Globus pallidus (tissue), 1 donor: ENCODE measurements at regions not wholly inside any gene's neighbourhood (a gene's known extent, or its start where the extent isn't known, plus 50 kb on each side); places are given as distances from the start of the nearest gene placed in this dataset.
"Not testable (repeated sequence)": the region's sequence is repeated elsewhere in the genome, so short reads cannot be mapped to it uniquely, and the experiment has no call there.

Experiments used
- DNase-seq: peaks from one replicate; pipeline ENCODE4 v3.0.0-alpha.2; 2015; ENCODE audit warnings: low spot score

DNA sequence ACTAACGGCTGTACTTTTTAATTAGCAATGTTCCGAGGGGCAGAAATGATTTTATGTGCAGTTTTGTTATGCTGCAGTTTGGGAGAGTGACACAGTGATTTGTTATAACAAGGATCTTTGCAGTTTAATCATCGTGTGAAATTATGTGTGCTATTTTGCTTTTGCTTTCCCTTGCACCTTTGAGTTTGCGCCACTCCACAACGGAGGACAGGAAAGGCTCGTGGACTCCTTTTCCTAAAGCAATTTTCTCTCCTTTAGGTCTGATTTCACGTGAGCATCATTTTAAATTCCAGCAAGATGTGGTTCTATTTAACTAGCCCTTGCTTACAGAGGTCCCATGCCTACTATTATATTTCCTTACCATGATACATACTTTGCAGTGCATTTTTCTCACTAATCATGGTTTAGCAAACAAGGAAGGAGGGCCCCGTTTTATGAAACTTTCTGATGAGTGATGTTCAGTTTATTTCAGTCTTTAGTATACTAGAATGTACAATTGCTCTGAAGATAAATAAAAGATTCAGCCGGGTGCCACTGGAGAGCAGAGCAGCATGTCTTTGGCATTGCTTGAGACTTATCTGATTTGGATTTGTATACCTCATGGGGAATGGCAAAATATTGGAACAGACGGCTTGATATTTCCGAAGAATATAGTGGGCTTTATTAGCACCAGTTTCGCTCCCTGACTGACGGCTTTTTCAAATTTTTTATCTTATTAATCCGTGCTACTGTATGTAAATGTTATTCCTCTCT is 528.2 kb upstream of the FANCL start:
- no peak for DNase-seq

DNA sequence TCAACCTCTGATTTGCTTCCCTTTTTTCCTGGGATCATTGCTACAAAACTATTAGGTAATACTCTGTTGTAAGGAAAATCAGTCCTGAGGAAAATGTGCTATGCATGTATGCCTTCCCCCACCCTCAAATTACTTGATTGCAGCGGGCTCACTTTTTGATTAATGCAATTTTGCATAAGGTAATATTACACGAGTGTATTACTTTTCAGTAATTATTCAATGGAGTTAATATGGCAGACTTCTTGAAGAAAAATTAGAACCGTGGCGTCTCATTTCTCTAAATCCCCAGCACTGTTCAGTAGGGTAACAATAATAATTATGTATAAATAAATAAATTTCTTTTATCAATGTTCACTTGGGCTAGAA is 527.6 kb upstream of the FANCL start:
- no peak for DNase-seq

DNA sequence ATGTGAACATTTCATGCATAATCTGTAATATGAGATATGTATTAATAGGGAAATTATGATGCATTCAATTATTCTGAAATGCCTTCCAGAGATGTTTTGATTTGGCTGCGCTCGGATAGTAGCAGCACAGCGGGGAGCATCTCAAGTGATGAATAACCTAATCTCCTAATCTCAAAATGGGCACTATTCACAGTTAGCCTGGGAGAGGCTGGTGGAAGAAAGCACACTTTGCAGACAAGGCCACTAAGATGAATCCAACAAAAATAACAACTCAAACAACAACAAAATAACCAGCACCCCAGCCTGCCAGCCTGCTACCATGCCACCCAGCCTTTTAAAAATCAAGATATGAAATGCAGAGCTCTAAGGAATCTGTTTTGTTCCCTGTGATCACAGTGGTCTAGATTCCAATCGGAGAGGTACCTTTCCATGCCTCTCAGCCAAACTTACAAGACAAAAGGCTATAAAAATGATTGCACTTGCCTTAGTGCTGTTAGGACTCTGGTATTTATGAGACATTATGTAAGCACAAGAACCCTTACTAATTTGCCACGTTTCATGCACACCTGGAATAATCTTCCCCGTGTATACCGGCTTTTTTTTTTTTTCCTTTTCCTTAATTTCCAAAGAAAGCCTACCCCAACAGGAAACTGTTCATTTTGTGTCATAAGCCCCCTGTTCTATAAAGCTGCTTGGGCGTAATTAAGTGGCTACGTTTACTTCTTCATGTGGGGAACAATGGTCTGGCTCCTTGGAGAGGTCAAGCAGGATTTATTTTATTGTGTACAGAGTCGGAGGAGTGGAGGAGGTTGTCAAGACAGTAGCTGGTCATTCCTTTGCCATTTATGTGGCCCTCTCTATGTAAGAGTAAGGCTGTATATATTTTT is 526.9 kb upstream of the FANCL start:
- no peak for DNase-seq

DNA sequence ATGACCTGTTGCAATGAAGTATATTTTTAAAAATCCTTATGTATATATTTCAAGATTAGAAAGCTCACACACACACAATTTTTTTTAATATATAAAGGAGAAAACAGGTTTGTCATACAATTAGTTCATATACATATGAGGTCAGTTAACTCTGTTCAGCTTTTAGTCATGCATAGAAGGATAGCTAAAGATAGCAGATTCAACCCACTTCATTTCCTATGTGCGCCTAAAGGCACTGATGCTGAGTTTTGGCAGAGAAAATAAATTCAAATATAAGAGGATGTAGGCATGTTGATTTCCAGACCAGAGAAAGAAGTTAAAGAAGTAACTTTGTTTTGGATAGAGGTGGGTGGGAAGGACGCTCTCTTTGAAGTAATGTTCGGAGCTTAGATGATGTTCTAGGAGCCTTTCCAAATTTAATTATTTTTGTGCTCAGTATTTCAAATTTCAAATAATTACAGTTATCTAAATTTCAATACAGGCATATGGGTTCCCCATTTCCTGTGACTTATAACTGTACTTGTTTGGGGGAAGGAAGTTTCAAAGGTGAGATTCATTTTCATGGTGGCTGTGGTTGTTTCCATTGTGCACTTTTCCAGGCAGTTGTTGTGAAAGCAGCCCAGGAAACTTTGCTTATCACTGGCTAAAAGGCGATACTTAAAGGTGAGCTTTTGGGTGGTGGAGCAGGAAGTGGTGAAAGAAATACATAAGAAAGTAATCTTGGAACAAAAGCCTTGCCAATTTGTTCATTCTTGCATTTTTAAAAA is 523.4 kb upstream of the FANCL start:
- DNase-seq, result no peak

DNA sequence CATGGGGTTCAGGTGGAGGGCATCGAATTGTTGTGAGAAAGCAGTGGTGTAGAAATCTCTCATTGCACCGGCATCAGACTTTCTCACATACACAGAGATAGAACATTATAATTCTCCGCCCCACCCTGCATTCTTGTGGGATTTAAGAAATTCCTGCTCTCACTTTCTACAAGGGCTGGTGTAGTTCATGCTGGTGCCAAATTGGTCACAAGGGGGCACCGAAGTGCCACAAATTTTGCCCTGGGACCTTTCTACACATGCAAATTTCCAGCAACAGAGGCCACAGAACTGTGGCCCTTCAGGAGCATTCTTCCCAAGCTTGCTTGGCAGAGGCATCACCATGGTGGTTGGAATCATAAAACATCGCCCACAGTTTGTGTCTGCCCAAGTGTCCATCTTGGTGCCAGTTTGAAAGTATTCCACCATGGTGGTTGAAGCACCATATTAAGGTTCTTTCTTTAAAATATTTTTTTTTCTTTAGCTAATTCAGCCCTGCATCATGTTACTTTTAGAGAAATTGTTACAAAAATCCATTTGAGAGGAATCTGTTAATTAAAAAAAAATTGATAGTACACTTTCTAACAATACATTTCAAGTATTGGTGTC is 521.2 kb upstream of the FANCL start:
- peak; percentile 51 for DNase-seq

DNA sequence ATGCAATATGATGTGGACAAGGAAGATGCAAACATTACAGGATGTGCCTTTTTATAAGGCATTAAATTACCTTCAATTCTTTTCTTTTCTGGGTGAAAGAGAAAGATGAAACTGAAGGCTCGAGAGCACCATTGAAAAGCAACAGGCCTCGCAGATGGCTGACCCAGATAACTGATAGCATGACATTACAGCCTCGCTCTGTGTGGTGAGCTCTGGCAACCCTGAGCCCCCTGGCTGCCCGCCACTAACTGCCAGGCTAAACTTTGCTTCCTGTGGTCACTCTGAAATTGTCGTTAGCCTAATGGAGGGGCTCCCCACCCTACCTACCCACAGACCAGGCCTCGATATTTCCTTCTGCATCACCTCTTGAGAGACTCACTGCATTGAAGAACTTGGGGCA is 516.8 kb upstream of the FANCL start:
- no peak for DNase-seq

DNA sequence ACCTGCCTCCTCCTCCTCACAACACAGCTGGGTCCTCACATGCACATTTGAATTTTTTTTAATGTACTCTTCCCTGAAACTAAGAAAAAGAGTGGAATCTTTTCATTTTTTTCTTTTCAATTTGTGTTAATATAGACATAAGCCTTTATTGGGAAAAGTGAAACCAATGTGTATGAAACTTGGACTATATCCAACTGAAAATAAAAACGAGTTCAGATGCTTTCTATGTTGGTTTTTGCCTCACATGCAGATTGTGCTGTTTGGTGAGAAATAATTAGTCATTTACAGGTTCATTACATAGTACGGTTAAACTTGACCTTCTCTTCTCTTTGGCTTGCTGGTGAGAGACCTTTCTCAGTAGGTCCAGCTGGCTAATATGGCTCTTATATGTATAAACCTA is 515.2 kb upstream of the FANCL start:
- no peak for DNase-seq

DNA sequence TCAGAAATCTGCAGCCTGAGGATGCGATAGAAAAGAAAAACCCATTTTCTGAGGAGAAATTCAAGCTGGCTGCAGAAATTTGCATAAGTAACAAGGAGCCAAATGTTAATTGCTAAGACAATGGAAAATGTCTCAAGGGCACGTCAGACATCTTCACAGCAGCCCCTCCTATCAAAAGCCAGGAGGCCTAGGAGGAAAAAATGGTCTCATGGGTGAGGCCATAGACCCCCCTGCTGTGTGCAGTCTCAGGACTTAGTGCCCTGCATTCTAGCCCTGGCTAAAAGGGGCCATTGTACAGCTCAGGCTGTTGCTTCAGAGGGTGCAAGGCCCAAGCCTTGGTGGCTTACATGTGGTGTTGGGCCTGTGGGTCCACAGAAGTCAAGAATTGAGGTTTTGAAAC is 511.4 kb upstream of the FANCL start:
- not testable (repeated sequence) for DNase-seq

DNA sequence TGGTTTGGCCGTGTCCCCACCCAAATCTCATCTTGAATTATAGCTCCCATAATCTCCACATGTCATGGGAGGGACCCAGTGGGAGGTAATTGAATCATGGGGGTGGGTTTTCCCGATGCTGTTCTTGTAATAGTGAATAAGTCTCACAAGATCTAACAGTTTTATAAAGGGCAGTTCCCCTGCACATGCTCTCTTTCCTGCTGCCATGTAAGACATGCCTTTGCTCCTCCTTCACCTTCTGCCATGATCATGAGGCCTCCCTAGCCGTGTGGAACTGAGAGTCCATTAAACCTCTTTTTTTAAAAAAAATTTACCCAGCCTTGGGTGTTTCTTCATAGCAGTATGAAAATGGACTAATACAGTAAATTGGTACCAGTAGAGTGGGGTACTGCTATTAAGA is 510.6 kb upstream of the FANCL start:
- DNase-seq, result not testable (repeated sequence)

DNA sequence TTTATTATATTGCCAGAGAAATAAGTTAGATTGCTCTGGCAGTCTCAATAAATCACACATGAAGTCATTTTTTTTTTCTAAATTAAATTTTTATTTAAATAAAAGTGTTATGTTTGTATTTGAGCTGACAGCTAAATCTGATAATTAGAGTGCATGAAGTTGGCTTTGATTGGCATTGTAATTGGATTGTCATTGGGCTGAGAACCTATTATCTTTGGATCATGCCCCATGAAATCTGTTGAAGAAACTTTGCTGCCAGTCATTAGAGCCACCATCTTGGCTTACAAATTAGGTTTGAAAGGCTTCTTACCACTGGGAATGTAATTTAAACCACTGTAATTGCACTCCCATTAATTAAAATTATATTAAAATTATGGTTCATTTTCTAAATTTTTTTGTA is 507.9 kb upstream of the FANCL start:
- DNase-seq, result no peak

DNA sequence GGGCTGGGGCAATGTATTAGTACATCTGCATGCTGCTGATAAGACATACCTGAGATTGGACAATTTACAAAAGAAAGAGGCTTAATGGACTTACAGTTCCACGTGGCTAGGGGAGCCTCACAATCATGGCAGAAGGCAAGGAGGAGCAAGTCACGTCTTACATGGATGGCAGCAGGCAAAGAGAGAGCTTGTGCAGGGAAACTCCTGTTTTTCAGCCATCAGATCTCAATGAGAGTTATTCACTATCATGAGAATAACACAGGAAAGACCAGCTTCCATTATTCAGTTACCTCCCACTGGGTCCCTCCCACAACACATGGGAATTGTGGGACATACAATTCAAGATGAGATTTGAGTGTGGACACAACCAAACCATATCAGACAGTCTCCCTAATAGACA is 504.2 kb upstream of the FANCL start:
- not testable (repeated sequence) for DNase-seq

DNA sequence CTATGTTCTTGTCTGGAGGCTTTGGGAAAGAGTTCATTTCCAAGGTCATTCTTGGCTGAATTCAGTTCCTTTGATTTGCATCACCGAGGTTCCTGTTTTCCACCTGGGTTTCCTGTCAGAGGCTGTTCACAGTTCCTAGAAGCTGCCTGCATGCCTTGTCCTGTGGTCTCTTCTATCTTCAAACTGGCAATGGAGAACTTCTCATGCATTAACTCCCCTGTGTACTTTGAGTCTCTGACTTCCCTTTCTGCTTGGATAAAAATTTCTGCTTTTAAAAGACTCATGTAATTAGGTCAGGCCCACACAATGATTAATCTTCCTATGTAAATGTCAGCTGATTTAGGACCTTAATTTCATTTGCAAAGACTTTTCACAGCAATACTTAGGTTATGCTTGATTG is 499.3 kb upstream of the FANCL start:
- DNase-seq, result no peak

DNA sequence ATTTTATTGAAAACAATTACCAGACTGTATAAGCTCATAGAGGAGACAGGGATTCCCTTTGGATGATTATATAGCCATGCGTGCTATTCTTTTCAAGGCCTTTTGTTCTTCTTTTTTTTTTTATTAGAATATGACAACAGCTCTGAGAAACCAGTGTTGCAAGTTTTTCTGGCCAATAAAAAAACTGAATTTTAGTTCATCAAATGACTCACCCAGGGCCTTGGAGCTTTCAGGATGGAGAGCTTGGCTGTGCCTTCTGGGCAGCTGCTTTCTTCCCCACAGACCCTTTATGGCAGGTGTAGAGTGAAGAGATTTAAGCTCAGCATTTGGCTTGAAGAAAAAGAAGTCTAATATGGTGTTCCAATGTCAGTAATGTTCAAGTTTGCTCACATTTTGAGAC is 497.9 kb upstream of the FANCL start:
- DNase-seq, result no peak

DNA sequence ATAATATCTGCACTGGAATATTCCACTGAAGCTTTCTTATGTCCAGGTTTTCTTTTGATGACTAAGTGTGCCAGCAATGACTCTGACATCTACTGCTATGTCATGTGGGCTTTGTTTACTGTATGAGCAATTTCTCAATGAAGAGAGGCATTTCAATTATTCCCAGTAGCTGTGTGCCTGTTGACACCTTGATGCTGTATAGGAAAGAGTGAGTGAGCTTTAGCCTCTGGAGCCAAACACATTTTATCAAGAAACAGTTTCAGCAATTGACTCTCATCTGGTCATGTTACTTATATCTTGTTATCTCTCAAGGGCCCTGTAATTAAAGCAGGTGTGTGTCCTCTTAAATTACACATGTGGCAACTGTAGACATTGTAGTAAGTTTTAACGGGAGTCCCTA is 493.2 kb upstream of the FANCL start:
- no peak for DNase-seq

DNA sequence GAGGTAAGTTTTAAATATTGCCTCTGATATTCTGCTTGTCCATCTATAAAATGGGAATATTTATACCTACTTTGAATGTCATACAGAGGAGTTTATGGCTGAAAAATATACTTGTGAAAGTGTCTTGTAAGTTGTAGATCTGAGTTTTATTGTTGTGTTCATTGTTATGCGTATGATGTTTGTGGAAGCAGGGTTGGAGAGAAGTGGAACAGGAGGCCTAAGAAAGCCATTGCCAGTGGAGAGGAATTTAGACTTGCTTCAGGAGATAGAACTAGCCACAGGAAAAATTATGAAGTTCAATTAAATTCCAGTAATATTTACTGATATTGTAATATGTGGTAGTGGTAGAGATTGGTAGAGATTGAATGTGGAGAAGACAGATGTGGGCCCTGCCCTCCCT is 491.9 kb upstream of the FANCL start:
- no peak for DNase-seq

DNA sequence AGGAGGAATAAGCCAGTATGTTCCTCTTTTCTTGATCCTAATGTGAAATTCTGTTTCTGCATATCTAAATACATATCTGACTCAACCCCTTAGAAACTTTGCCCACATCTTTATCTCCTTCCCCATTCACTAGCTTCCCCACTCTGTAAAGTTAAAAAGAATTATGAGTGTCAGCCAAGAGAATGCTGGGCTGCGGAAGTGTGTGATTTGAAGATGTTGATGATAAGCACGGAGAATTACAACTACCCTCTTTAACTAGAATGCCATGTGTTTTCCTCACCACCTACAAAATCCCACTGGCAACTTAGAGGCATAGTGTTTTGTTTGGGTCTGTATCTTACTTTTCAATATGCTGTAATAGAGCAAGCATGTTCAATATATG is 490.4 kb upstream of the FANCL start:
- DNase-seq, result no peak

DNA sequence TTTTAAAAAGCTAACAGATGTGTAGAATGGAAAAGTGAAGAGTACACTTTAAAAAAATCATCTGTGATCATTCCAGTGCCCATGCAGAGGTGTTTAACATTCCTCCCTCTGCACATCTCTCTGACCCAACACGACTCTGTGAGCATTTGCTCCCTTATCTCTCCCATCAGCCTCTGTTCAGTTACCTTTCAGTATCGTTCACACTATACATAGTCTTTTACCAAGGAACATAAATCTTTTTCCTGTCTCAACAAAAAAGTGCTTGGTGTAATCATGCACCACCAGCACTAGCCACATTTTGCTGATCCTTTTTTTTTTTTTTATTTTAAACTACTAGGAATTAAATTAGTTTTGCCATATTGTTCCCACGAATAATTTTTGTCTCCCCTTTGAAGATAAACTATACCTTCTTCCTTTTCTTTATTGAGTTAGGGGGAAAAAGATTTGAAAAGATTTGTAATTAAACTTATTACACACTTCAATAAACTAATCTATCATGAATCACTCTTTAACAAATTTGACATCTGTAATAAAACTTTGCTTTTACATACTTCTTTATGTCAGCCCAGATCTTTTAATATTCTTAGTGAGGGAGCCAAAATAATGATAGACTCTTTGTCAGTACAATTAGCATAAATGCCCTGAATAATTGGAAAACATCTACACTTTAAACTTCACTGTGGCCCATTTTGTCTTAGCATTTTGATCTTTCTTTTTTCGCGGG is 489.8 kb upstream of the FANCL start:
- no peak for DNase-seq

DNA sequence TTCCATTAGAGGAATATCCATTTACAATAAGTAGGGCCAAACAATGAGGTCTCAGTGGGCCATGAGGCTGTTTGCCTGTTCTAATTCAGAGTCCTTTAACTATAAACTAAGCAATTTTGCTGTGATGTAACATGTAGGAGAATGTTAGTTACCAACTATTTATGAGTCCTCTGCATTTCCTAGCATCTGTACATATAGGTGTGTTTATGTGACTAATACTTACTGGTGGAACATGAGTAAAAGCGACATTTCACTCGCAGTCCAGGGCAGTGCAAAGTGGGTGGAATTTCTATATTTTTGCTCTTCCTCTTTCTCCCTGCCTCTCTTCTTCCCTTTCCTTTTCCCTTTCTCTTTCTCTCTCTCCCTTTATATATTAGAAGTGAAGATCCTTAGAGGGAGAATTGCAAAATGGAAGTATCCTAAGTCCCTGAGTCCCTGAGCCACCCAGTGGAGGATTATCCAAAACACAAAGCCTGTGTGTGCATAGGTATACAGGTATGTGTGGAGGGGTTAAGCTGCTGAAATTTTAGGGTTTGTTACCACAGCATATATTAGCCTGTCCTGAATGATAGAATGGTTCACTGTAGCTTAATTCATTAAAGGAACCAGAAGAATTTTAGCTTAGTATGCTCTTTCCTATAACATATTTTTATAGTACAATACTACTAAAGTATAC is 487.0 kb upstream of the FANCL start:
- DNase-seq, result no peak

DNA sequence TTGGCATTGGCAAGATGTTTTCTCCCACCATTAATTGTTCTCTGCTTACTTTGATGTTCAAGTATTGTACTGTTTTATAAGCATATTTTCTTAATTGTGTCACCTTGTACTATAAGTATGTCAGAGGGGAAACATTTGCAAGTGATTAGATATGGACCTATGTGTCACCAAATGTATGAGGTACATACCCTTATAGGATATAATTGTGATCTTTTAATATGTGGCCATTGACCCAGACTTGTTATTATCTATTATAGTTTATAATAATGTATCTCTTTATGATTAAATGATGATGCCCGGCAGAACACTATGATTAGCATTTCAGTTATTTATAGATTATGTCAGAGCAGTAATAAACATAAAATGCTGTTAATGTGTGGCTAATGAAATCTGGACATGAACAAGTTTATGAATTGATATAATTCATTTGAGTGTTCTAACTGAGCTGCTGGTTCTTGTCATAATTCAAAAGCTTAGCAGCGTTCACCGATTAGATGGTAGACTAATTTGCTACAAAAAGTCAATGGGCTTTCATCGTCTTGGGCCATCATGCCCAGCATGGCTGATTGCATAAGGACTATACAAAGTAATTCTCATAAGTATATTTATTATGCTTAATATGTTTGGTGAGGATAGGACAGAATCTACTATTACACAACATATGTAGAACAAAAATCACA is 480.9 kb upstream of the FANCL start:
- DNase-seq, result no peak
